ENCODE measurements at regions not wholly inside any gene's neighbourhood (a gene's known extent, or its start where the extent isn't known, plus 50 kb on each side); places are given as distances from the start of the nearest gene placed in this dataset.

DNA sequence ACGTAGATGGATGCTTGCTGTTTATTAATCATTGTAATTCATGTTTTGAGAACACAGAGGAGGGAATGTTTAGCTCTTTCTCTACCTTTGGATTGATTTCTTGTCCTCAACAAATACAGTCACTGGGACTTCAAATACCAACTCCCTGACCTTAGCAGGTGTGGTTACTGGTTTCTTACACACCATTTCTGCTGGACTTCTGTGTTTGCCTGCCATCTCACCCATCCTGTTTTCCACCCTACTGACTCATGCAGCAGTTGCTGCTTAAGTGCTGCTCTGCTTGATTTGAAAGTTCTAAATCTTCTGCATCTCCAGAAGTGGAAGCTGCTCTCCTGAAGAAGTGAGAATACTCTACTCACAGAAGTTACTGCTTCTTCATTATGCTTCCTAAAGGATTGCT is 170.3 kb downstream of the ZPLD1 start:
- FAIRE-seq: no peak

DNA sequence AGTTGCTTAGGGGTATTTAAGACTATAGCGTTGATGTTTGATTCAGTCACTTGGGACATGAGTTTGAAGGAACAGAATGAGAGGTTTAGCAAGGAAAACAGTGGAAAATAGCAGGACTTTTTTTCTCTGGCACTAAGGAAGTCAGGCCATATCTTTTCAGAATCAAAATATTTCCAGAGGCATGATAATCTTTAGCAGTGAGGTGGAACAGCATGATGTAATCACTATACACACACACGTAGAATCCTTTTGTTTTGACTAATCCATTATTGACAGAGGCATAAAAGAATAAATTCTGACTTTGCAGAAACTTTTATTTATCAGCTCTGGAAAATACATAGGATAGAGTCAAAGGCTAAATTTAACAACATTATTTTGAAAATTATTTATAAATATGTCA is 174.1 kb downstream of the ZPLD1 start:
- no peak for FAIRE-seq

DNA sequence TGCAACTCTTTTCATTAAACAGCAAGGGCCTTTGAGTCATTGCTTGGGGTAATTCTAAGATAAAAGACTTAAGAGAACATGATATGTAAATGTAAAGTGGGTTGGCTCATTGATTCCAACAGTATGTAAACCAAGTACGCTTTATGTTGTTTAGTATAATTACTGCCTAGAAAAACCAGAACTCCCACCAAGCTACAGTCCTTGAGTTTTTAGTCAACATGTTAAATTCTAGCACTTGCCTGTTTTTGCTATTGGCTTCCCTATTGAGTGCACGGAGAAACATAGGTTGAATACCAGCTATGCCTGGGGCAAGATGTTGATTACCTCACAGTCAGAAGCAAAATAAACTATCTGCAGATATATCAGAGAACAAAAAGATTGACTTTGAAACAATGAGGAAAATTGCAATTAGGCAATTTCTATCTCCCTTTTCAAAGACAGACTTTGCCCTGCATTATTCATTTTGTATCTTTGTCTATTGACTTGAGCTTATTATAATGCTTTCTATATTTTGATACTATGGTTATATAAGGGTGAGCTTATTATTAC is 179.3 kb downstream of the ZPLD1 start:
- FAIRE-seq: no peak

DNA sequence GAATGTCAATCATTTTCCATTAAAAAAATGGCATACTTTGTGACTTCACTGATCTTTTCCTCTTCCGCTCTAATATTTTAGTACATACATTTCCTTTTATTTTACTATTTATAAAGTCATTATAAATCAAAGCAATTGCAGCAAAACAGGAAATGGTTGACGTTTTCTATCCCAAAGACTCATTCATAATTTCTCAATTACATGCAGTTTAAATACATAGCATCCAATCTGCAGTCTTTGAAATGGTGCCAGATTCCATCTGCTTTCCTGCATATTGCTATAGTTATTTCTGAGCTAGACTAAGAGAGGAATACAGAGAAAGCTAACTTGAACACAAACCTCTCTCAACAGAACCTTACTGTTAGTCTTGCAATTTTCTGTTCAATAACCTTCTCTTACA is 179.8 kb downstream of the ZPLD1 start:
- no peak for FAIRE-seq

DNA sequence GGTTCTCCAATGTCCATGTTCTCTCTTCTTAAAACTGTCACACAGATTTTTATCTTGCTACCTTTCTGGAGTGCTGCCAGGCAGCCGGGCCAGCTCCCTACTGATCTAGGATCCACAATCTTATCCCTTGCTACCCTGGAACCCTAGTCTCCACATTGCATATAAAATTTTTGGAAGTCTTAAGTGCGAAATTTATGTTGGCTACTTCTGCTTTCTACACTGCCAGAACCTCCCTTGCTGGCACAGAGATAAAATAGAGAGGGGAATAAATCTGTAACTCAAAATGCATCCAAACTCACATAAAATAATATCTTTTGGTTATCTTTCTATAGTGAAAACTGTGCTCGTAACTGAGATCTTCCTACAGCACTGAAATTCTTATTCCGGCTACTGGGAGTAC is 182.6 kb downstream of the ZPLD1 start:
- no peak for FAIRE-seq

DNA sequence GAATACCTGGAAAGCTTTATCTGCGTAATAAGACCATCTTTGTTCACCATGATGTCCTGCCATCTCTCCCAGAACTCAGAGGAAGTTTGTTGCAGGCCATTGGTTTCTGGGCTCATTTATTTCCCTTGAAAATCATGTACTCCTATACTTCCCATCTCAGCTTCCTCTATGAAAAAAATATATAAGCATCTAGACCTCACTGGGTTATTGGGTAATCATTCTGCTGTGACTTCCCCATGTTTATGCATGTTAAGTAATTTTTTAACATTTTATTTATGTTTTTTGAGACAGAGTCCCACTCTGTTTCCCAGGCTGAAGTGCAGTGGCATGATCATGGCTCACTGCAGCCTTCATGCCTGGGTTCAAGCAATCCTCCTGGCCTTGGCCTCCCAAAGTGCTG is 184.5 kb downstream of the ZPLD1 start:
- no peak for FAIRE-seq

DNA sequence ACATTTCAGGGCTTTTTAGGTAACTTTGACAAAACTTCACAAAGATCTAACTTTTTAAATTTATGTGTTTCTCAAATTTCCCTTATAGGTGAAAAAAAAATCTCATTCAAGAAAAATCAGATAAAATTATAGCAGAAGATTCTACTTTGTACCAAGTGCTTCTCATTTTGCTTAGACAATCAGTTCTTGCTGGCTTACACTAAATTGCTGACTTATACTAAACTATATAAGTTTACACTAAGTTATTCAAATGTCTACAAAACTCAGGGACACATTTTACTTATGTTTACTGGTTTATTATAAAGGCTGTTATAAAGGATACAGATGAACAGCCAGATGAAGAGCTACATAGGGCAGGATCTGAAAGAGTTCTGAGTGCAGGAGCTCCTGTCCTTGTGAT is 195.1 kb downstream of the ZPLD1 start:
- no peak for FAIRE-seq

DNA sequence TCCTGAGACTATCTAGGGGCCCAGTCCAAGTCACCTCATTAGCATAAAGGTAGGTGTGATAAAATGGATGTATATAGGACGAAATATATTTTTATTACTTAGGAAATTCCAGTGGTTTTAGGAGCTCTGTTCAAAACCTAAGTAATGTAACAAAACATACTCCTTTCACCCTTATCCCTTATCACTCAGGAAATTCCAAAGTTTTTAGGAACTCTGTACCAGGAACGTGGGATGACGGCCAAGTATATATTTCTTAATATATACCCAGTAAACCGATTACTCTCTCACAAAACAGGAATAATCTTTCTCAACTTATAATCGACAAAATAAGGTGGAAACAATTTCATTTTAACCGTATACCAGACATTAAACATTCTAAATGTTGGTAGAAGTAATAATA is 195.7 kb downstream of the ZPLD1 start:
- FAIRE-seq: no peak

DNA sequence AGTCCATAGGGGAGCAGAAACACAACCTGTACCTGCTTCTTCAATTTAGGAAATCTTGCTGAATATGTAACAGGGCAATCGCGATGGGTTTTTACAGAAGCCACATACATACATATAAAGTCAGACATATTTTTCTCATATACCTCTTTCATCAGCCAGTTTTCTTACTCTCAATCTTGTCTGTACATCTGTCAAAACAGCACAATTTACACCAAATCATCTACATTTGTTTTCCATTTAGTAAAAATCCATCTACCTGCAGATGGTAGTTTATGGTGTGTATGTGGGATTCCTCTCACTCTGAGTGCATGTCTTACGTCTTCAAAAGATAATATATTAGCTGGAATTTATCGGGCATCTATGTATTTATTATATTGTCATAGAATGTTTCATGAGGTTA is 208.7 kb downstream of the ZPLD1 start:
- FAIRE-seq: no peak

DNA sequence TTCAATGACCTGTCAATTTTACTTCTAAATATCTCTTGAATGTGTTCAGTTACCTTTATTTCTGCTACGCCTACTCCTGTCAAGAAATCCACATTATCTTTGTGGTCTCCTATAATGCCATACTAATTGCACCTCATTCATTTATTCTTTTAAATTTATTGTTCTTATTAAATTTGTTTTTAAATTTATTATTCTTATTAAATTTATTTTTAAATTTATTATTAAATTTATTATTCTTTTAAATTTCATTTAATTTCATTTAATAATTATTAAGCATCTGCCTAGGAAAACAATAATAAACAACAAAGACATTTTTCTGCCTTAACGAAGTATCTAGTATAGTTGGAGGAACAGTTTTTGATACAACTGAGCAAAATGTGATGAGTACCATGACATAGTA is 211.7 kb downstream of the ZPLD1 start:
- peak; percentile 87 for FAIRE-seq

DNA sequence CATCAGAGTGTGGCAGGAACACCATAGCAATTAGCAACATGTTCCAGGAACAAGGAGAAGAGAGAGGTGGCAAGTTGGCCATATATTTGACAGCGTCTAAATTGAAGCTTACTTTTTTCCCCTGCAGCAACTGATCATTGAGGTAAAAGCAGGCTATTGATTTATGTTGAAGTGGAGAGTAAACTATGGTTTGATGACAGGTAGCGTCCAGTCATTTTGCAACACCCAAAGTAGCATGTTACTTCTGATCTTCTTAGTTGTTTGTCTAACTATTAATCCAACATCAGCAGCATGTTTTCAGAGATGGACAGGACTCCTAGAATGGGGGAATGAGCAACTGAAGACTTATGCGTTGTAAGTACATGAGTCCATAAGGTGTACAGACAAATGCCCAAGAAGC is 225.8 kb downstream of the ZPLD1 start:
- FAIRE-seq: no peak

DNA sequence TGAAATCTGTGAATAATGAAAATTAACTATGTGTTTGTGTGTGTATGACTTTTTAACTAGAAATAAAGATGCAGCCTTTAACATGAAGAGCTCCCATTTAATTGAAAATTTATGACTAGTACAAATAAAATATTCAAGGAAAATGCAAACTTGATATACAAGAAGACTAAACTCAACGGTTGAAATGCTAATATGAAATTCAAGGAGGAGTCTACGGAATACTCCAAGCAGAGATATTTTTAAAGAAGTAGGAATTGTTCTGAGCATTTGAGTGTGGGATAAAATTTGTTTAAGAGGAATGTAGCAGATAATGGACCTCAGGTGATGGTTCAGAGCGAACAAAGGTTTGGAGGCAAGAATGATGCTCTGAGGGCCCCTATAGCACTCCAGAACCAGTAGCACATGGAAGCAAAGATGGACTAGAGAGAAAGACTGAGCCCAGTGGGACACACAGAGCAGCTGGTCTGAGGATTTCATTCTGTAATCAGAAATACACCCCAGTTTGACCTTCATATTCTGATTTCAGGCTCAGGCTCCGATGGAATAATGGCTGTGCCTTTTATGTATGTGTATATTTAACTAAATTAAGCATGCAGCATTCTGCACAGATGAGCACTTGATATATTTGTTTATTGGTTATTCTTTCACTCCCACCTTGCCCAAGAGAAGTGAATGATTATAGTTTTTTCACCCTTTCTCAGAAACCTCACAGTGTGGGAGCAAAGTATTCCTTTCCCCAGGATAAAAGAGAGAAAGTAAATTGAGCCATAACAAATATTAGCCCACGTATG is 227.1 kb downstream of the ZPLD1 start:
- no peak for FAIRE-seq

DNA sequence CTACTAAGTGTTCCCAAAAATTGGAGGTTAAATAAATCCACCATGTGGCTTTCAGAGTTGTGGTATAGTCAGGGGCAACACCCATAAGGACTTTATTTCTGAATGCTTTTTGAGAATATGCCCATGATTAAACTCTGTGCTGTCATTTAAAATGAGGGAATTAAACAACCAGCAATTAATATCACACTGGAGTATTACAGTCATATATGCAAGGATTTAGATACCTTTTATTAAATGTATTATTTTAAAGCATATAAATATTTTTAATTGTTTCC is 227.6 kb downstream of the ZPLD1 start:
- no peak for FAIRE-seq

DNA sequence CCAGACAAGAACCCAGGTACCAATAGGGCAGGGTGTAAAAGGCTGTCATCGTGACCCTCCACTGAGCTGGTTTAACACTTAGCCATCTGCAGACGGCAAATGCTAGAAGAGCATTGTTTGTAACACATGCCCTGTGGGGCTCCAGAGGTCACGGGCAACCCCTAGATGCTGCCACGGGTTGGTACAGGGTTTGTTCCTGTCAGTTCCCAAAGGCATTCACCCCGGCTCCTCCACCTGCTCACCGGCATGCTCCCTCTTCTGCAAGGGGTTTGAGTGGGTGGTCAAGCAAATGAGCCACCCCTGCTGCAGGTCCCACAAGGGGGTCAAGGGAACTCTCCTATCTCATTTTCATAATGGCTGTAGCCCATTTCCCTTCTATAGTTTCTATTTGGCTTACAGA is 229.3 kb downstream of the ZPLD1 start:
- no peak for FAIRE-seq

DNA sequence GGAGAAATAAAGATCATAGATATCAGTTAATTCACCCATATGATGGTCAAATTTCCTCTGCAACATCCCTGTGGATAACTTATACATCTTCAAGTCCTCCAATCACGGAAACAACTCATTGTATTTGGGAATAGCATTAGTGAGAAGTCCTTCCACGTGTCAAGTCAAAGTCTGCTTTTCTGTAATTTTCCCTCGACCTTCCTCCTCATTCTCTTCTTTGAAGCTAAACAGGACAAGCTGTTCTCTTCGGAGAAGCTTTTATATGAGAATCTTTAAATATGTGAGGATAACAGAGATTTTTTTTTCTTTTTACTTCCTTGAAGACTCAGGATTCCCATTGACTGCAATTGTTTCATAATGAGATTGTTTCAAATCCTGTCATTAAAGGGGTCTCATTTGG is 230.4 kb downstream of the ZPLD1 start:
- FAIRE-seq: no peak

DNA sequence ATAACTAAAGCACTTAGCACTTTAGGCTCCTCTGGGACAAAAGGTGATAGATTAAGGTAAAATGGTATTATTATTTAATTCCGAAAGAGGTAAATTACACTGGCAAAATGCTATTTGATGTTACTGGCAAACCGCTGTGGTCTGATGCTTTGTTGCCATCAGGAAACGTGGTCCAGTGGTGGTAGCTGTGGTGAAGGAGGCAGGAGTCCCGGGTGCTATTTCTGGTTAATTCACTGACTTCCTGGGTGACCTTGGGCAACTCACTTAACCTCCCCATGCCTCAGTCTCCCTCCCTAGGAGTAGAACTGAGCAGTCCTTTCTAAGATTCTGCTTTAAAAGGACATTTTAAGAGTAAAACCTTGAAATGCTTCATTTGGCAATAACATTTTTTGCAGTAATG is 233.4 kb downstream of the ZPLD1 start:
- no peak for FAIRE-seq

DNA sequence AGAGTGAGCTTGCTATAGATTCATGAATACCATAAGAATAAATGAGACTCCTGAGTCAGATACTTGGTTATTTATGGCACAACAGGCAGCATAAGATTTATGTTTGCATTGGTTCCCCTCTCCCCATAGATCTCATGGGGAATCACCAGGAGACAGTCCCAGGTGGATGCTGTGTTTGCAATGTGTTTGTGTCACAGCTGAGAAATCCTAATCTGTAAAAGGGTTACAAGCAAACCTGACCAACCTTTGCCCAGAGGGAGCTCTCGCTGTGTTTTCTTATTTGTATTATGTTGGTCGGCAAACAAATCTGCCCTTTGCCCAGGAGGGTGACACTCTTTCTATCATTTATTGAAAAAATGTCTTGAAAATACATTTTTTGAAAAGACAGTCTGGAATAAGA is 236.2 kb downstream of the ZPLD1 start:
- FAIRE-seq: no peak

DNA sequence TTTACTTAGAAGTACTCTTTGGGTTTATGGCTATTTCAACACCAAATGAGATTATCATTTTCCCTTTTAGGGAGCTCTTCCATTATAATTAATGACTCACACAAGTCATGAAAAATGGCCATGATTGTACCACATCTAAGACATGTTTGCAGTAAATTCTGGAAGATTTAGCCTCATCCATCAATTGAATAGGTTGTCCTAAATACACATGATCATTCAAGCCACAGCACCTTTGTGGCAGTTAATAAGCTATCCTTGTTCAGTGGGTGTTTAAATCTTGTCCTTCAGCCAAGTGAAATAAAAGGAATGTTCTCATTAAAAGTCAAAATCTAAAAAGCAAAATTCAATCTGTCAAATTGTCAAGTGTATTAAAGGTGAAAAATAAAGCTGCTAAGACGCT is 237.5 kb downstream of the ZPLD1 start:
- FAIRE-seq: no peak

DNA sequence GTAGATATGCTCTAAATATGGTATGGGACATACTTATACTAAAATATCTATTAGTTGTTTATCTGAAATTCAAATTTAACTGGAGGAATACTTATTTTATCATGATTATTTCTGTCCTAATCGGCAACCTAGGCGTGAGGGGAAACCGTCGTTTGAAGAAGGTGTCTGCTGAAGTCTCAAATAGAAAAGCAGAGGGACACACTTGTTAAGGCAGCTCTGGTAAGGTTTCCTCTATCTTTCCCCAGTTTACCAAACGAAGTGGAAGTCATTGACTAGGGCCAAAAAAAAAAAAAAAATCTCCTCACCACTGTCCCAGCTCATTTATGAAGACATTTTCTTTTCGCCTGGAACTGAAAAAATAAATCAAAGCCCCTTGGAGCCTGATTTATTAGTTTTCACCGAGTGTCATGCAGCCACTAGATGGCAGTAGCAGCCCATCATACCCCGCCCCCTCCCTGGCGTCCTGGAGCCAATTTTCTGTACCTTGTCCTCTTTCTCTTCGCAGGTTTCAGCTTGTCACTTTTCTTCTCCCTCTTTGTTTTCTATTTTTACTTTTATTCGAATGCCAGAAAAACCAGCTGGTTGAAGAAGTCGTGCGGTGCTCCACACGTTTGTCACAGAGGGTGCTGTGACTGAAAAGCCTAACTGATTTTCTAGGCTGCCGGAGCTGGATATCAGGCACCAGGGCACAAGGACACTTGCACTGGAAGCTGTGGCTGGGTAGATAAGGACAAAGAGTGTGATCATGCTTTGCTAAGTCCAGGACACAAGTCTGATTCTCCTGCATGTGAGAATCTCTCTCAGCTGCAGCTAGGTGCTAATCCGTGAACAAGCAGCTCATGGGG is 238.7 kb downstream of the ZPLD1 start:
- FAIRE-seq: no peak

DNA sequence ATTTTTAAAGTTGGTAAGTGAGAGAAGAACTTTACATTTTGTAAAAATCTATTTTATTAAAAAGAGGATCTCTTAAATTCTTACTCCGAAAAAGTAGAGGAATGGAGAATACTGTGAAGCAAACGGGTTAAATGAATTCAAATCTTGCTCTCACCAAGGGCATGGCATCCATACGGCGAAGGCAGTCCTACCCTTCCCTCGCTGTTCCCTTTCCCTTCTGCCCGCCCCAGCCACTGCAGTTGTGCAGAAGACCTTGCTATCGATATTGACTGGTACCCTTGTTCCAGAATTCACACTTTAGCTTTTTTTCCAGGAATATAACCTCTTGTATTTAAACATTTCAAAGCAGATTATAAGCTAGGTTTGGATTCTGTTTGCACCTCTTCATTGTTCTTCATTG is 239.5 kb downstream of the ZPLD1 start:
- no peak for FAIRE-seq

DNA sequence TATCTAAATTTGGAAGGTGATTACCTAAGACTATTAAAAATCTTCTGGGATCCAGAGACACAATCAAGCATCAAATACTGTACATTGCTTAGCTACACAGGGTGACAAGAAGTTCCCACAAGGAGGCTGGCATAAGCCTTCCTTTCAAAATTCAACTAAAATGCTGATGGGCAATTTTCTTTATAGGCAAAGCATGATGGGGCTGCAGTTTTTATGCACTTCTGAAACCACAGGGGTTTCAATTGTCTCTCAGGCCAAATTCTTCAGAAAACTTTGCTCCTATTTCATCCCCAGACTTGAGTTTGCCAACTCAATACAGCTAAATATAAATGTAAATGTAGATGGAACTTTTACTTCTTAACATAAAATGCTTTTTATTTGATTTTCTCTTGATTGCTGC is 241.6 kb downstream of the ZPLD1 start:
- FAIRE-seq: no peak

DNA sequence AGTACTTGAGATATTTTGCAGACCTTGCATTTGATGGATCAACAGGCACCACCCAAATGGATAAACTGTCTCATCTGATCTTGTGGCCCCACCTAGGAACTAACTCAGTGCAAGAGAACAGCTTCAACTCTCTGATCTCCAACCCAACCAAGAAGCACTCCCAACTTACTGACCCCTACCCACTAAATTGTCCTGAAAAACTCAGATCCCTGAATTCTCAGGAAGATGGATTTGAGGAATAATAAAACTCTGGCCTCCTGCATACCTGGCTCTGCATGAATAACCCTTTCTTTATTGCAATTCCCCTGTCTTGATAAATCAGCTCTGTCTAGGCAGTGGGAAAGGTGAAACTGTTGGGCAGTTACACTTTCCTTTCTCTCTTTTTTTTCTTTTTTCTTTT is 247.9 kb downstream of the ZPLD1 start:
- no peak for FAIRE-seq

DNA sequence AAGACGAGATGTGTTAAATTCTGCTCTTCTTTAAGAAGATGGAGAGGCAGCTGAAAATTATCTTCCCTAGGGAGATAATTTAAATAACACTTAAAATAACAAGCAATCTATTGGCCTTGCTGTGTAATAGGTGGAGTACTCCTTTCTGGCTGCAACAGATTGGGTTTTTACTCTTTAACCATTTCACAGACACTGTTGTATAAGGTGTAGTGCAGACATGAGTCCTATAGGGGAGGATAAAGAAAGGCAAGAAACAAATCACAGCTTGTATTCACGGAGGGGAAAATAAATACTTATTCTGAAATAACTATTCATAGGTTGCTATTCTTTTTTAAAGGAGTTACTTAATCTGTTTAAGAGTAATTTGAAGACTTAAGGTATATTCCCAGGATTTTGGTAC is 252.0 kb downstream of the ZPLD1 start:
- no peak for FAIRE-seq

DNA sequence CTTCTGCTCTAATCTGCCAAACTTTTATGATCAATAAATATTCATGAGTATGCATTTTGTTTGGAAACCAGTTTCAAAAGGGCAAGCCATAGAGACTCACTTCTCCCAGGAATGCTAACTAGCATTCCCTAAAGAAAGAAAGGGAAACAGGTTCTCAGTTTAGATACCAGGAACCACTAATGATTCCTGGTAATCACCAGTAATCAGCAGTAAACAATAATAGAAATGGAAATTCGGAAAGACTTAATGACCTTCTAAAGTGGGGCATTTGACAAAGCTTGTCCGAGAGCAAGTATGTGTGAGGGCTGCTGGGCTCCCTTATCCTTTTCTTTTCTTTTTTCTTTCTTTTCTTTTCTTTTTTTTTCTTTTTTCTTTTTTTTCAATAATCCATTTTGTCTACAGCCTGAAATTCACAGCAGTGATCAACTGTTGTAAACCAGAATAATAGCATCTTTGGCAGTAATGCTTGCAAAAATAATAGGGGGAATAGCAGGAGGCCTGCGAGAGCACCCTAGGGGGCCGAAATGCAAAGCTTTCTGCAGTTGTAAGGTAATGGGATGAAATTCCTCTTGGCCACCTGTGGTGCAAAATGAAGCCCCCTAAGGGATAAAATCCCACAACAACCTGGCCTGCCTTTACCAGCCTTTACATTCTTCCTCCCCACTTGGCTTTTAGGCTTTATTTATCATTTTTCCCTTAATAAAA is 253.2 kb downstream of the ZPLD1 start:
- no peak for FAIRE-seq

Measured in colon (tissue), 2 donors.